Suprapubic skin (tissue), 4 donors: ENCODE measurements at regions not wholly inside any gene's neighbourhood (a gene's known extent, or its start where the extent isn't known, plus 50 kb on each side); places are given as distances from the start of the nearest gene placed in this dataset.

Experiments used
- CTCF ChIP-seq, 2 donors: fragments of 200-600 bp in 1 of 2; fragments of 450-650 bp in 1 of 2; sonication (generic) in 1 of 2; IDR thresholded peaks; one replicate each; pipeline ENCODE4 v1.5.1; 2016 to 2019; ENCODE audit warnings: antibody characterized with exemption in 2 of 2, mild to moderate bottlenecking in 1 of 2, moderate library complexity in 1 of 2
- EP300 ChIP-seq: sonication (generic); formaldehyde crosslinking; IDR thresholded peaks from one replicate; pipeline ENCODE4 v1.6.1; 2017; ENCODE audit warnings: antibody characterized with exemption
- POLR2A ChIP-seq, 2 donors: fragments of 450-650 bp; IDR thresholded peaks; one replicate each; pipeline ENCODE4 v1.6.1; 2017; ENCODE audit warnings: antibody characterized with exemption in 2 of 2, mild to moderate bottlenecking in 2 of 2, moderate library complexity in 2 of 2
- POLR2AphosphoS5 ChIP-seq, 3 donors: sonication (generic); formaldehyde crosslinking; IDR thresholded peaks; one replicate each; pipeline ENCODE4 v1.6.1; 2017; ENCODE audit warnings: antibody characterized with exemption in 3 of 3

- no peak for TF ChIP-seq CTCF (IDR thresholded peaks at IDR 0.05)
- no peak for TF ChIP-seq POLR2AphosphoS5 (IDR thresholded peaks at IDR 0.05)
- TF ChIP-seq POLR2A (IDR thresholded peaks at IDR 0.05), result no peak
- no peak for TF ChIP-seq EP300
These were observed 1567.2 kb upstream of the WWC1 start for GRCh38 chr5:166724284-166724683.
